NCI-H1092 treated with DMSO at 0.1 percent for 48 hours (cell line): ENCODE measurements at regions not wholly inside any gene's neighbourhood (a gene's known extent, or its start where the extent isn't known, plus 50 kb on each side); places are given as distances from the start of the nearest gene placed in this dataset.
"Not testable (repeated sequence)": the region's sequence is repeated elsewhere in the genome, so short reads cannot be mapped to it uniquely, and the experiment has no call there.

Source experiments
- DNase-seq: peaks from one replicate; lab custom pipeline; 2025; lab: John Stamatoyannopoulos, UW

DNA sequence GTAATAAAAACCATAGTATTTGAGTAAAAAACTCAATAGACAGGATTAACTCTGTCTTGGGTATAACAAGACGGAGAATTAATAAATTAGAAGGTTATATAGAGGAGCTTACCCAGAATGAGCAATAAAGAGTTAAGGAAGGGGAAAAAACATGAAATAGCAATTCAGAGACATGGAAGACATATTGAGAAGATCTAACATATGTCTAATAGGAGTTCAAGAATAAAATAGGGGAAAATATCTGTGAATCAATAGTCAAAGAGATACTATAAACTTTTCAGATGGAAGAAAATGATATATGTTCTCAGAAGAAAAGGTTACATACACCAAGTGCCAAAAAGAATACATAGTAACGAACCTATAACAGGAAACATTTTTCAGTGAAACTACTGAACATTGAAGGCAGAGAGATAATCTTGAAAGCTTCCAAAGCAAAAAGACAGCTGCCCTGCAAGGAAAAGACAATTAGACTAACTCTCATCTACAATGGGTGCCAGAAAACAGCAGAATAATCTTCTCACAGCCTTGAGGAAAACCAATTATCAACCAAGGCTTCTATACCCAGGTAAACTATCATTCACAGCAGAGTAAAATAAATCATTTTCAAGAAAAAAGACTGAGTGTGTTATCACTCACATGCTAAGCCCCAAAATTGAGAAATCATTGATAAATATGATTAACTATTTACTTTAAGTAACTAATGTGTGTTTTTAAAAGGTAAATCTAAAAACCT is 106.0 kb downstream of the ENC1 start:
- DNase-seq, result no peak

DNA sequence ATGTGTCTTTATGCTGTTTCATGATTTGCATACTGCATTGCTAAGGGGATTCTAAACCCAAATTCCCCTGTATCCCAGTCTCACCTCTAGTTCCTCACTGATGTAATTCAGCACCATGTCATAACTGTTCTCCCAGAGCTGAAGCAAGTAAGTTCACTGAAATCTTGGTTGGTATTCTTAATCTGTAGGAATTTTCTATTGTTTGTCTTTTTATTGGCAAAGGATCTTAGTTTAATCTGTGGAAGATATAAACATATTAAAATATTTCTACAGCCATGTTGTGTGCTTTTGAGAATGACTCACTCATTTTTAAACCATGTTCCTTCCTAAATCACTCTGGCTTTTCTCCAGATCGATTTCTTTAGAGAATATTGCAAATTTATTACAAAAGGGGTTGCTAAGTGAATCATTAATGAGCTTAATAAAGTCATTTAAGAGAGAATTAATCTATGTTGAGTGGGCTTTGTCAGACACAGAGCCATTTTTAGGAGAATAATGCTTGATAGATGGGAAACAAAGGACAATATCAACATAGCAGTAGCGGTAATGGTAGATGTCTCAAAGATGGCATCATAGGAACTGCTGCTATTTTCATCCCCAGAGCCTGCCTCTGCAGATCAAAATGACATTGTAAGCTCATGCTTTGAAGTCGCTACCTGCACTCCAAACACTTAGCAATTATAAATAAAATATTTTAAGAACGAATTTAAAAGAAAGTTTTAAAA is 110.0 kb downstream of the ENC1 start:
- no peak for DNase-seq

DNA sequence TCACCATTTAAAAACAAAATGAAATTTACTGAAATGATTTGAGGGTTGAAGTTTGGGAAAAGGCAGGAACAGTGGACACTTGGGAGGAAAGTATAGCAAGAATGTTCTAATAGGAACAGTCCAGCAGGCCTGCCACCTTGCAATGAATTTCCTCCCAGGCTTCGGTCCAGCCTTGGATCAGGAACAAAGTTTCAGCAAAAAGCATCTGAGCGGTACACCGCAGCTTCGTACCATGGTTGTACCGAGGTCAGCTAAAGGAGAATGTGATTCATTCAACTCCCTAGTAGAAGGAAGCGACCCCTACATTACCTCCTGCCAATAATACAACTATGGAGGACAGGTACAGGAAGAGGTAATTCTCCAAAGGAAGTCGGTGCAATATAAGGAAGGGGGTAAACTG is 111.4 kb downstream of the ENC1 start:
- no peak for DNase-seq

DNA sequence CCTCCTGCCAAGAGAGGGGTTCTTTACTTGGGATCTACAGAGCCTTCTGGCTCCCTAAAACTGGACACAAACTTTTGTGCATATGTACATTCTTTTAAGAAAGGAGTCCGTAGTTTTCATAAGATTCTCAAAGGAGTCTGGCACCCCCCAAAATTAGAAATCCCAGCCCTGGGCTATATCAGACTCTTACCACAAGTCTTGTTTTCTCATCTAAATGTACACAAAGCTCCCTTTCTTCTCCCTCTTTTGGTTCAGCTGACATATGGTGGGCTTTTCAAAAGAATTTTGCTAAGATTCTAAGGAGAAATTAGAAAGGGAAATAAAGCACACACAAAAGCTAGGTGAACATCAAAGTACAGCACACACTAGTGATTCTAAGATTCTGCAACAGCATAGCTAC is 114.4 kb downstream of the ENC1 start:
- no peak for DNase-seq

DNA sequence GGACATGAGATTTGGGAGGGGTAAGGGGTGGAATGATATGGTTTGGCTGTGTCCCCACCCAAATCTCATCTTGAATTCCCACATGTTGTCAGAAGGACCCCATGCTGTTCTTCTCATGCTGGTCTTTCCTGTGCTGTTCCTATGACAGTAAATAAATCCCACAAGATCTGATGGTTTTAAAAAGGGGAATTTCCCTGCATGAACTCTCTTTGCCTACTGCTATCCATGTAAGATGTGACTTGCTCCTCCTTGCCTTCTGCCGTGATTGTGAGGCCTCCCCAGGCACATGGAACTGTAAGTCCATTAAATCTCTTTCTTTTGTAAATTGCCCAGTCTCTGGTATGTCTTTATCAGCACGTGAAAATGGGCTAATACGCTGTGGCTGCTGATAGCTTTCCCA is 115.8 kb downstream of the ENC1 start:
- DNase-seq, result not testable (repeated sequence)

DNA sequence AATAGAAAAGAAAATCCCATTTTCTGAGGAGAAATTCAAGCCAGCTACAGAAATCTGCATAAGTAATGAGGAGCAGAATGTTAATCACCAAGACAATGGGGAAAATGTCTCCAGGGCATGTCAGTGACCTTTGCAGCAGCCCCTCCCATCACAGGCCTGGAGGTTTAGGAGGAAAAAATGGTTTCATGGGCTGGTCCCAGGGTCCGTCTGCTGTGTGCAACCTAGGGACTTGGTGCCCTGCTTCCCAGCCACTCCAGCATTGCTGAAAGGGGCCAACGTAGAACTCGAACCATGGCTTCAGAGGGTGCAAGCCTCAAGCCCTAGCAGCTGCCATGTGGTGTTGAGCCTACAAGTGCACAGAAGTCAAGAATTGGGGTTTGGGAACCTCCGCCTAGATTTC is 116.8 kb downstream of the ENC1 start:
- DNase-seq, result not testable (repeated sequence)

DNA sequence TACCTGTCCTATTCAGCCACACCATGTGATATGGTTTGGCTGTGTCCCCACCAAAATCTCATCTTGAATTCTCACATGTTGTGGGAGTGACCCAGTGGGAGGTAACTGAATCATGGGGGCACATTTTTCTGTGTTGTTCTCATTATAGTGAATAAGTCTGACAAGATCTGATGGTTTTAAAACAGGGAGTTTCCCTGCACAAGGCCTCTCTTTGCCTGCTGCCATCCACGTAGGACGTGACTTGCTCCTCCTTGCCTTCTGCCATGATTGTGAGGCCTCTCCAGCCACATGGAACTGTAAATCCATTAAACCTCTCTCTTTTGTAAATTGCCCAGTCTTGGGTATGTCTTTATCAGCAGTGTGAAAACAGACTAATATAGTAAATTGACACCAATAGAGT is 117.7 kb downstream of the ENC1 start:
- not testable (repeated sequence) for DNase-seq

DNA sequence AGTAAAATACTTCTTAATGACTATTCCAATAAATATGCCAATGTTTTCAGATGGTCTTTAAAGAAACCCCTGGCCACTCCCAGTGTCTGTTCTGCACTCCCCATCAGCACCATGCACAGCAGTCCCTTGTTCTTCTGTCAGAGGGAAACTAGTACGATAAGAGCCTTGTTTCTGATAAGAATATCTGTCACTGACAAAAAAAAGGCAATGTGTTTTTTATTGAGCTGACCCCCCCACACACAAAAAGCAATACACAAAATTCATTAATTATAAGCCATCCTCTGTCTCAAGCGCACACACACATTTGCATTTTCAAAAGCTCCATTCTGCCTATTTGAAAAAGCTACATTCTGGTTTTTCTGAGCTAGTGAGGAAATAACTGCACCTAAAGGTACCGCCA is 119.1 kb downstream of the ENC1 start:
- no peak for DNase-seq

DNA sequence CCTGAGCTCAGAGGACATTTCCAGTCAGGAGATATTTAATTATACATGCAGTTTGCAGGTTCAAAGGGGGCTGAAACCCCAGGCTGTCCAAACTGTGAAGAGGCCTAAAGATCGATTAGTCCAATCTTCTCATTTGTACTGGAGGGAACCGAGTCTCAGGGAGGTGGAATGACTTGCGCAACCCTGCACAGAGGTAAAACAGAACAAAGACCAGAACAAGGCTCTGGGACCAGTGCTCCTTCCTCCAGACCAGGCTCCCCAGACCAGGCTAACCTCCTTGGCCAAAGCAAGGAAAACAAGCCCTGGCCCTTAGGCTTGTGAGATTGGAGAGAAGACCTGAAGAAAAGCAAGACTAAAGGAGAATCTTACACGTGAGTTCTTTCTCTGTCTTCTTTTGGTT is 120.8 kb downstream of the ENC1 start:
- DNase-seq, result no peak

DNA sequence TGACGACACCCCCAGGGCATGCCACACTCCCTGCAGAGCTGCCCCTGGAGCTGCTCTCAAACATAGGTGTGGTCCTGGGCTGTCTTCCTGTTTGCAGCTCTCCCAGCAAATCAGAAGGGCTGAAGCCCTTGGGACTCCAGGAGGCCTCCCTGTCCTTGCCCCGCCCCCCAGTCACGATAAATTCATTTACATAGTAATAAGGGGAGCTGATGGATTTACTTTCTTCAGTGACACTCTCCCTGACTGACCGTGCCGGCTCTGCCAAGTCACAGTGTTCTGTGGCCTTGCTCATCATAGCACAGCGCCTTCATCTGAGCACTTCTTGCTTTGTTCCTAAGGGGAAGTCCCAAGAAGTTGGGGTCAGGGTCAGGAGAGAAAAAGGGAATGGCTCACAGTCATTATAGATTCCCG is 121.4 kb downstream of the ENC1 start:
- DNase-seq, result no peak

DNA sequence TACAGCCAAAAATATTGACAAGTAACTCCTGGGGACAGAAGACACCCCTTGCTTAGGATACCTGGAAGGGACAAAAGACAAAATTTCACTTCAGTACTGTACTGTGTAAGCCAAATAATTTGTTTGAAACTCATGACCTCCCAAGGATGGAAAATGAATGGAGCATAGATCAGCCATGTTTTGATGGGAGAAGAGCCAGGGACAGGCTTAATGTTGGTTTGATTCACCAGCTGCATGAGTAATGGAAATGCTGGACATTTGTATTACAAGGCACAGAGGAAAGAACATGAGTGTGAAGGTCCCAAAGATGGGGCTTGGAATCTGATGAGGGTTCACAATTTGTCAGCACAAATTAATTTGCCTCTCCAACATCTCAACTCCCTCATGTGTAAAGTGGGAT is 122.8 kb downstream of the ENC1 start:
- no peak for DNase-seq

DNA sequence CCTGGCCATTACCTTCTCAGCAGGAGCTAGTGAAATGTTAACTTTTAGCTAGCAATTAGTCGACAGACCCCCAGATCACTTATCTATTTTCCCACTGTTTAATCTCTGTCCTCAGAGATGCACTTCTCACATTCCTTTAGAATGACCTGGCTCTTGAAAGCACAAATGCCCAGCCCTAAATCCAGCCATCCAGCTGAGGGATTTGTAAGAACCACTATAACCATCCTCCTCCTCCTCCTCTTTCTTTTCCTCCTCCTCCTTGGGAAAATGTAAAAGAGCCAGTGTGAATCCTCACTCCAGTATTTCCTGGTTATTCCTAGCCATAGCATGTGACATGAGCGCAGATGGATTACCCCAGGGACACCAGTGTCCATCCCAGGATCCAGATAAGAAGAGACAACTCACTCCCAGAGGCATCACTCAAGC is 124.3 kb downstream of the ENC1 start:
- no peak for DNase-seq

DNA sequence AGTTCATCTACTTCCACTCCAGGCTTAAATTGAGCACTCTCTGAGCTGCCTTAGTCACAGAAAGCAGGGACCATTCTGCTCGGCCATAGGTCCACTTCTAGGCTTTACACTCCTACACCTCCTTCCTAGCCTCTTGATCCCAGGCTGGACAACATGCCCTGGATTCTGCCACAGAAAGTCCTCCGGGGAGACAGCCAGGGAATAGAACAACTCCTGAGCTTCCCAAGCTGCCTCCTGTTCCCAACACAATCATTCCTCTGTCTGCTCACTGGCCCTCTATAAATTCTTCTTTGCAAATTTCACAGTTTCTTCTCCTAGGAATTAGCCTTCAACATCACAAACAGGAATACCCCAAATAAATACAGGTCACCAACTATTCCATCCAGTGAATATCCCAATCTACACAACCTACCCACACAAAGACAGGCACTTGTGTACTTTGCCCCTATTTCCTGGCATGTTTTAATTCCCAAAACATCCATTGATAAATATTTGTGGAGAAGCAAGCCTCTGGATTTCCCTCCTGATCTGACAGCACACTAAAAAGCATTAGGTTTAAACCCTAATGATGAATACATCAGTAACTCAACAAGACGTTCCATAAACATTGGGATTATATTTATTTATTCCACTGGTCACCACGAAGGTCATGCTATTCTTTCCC is 125.5 kb downstream of the ENC1 start:
- DNase-seq, result no peak

DNA sequence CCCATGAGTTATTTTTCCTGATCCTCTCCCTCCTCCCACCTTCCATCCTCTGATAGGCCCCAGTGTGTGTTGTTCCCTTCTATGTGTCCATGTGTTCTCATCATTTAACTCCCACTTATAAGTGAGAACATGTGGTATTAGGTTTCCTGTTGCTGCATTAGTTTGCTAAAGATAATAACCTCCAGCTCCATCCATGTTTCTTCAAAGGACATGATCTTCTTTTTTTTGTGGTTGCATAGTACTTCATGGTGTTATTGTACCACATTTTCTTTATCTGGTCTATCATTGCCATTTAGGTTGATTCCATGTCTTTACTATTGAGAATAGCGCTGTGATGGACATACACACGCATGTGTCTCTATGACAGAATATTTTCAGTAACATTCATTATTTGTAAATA is 128.8 kb downstream of the ENC1 start:
- DNase-seq, result not testable (repeated sequence)

DNA sequence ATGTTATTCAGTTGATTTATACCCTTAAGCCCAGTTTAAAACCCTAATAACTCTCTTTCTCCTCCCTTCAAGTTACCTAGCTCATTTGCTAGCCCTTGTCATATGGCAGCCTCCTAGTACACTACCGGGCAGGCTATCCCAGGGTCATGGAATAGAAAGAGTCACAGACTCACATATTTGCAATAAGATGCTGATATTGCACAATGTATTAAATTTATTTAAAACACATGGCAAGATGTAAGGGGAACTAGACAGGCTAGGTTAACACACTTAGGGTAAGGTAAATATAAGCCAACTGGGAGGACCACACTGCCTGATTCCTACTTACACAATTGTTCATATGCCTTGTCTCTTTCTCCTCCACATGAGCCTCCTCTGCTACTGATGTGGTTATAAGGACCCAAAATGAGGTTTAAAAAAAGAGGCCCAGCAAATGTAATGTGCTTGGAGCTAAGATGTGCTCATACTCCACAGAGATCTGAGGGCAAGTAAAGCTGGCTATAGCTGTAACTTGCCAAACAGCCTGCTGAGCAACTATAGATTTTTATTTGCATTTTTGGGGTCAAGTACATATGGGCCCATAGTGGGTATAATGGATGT is 130.0 kb downstream of the ENC1 start:
- no peak for DNase-seq

DNA sequence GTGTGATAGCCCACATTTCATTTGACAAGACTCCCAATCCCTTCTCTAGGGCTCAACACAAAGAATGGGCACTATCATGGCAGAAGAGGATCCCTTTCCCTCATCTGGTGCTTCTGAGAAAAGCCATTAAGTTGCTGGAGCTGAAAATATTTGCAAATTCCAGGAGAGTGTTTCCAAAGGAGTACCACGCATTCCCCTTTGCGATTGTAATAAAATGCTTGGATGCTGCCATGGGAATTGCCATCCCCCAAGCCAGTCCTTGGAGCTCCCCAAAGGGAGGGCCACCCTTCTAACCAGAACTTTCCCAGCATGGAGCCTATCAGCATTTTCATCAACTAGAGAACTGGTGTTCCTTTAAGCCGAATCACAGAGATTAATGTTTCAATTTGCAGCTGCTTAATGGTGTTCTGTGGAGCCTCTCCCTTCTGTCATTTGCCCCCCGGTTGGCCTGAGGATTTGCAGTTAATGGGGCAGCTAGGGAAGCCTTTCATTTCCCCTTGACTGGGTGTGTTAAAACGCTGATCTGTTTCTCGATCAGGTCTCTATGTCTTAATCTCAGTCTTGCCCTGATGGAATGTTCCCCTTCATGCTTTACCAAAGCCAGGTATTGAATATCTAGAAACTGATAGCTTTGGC is 133.0 kb downstream of the ENC1 start:
- DNase-seq, result no peak

DNA sequence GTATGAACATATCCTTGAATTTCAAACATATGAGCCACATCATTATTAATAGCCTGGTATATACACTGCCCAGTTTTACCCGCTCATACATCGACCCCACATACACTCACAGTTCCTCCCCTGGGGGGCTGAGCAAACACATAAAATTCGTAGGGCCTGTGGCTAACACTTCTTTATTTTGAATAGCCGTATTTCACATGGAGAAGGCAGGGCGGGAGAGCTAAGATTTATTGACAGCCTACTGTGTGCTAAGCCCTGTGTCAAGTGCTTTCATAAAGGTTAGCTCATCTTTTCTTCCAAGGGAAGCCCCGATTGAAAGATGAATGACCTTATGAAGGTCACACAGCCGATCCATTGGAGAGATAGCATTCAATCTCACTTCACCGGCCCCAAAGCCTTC is 134.4 kb downstream of the ENC1 start:
- no peak for DNase-seq

DNA sequence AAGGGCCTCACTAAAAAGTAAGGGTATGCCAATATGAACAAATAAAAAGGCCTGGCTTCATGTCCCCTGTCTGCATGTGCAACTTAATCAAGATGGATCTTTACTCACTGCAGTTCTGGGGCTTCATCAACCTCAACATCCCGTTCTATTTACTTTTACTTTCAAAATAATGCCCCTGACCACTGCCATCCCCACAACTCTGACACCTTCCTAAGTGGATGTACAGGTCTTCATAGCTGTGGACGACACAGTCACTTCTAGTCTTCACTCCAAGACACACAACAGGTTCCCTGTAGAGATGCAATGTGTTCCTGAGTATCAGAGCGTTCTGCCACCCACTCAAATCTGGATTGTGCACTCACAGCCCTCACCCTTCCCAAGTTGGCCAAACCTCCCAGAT is 136.1 kb downstream of the ENC1 start:
- DNase-seq, result no peak

DNA sequence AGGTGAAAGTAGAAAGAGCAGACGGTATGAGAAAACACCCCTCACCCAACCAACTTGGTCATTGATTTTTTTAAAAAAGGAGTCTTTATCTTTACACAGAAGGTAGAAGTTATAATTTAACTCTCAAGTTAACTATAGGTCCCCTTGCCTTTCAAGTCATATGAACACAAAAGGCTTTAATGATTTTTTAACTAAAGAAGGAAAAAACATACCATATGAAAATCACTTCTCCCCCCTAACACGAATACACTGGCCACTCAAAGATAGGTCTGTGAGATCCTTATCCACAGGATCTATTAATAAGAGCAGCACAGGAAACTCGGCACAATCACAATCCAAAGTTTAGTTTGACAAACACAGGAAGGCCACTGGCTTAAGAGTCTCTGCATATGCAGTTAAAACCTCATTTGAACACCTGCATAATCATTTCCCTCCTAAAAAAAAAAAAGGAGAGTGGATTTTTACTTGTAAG is 138.0 kb downstream of the ENC1 start:
- no peak for DNase-seq

DNA sequence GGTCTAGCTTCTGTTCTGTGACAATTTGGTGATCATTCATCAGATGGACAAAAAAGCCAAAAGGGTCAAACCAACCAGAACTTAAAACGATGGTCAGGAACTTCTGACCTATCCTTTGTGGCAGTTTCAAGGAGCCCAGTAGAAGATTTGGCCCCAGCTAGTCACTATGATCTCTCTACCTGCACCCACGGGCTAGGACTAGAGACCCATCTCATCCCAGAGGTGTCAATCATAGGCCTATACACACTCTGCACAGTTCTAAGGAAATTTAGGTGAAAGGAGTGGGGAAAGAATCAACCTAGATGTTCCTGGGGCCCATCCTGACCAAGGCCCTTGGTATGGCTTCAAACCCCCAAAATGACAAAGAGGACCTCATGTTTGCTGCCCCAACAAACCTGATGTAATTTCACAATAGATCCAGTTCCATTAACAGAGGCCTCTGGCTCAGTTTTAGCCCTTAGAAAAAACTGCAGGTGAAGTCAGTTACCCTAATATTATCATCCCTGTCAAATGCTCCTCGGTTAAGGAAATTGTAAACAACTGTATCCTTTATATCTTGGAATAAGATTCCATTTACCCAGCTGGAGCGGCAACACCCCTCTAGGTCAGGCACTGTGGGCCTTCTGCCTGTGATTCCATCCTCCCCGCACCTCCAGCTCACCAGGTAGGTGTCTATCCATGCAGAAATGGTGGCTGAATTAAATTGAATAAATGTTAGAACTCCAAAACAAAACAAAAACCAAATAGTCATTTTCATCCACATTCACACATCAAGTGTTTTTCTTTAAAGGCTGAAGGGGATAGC is 138.7 kb downstream of the ENC1 start:
- DNase-seq, result no peak
